HepG2 (cell line): ENCODE measurements at regions not wholly inside any gene's neighbourhood (a gene's known extent, or its start where the extent isn't known, plus 50 kb on each side); places are given as distances from the start of the nearest gene placed in this dataset.

Source experiments
- ATAC-seq: fragments of 200-7000 bp; cut with Tn5 transposase; 3 replicates; pipeline ENCODE4 v1.9.1; 2020; ENCODE audit warnings: mild to moderate bottlenecking, moderate library complexity
- BruUV-seq: library from RNA; stranded (reverse); fragments of 400-500 nt; replicated peaks from 2 replicates; lab custom pipeline; 2021; lab: Mats Ljungman, UMichigan
- CTCF ChIA-PET: fragments of 300-600 bp; formaldehyde crosslinking; extraction: SDS; loops from one replicate; lab custom pipeline; 2021; ENCODE audit warnings: low total read pairs, inconsistent platforms, low intra/inter-chr PET ratio; lab: Yijun Ruan, JAX
- POLR2A ChIA-PET: fragments of 350-600 bp; sonication (Branson Sonifier 250); formaldehyde crosslinking; loops from one replicate; lab custom pipeline; 2020; ENCODE audit warnings: antibody characterized with exemption, inconsistent platforms; lab: Yijun Ruan, JAX
- DNase-seq: peaks from one replicate; pipeline ENCODE4 v3.0.0-alpha.2; 2015; ENCODE audit warnings: low spot score
- FAIRE-seq: peaks from 3 replicates; lab custom pipeline; 2011; peaks lifted over from hg19 to GRCh38; lab: Jason Lieb, UNC
- H2AFZ ChIP-seq: one replicate; pipeline ENCODE4 v1.6.1; 2011; ENCODE audit warnings: low read length, inconsistent platforms
- H3K27ac ChIP-seq: fragments of 300-600 bp; 3 replicates; pipeline ENCODE4 v1.8.0; 2011; ENCODE audit warnings: mixed run types, mild to moderate bottlenecking, mixed read lengths, low read length, inconsistent platforms; ENCODE audit not compliant: insufficient read depth; ENCODE audit errors: extremely low read length
- H3K27me3 ChIP-seq, 2 experiments: fragments of 200-600 bp in 1 of 2; 2 replicates in 1 of 2; 3 replicates in 1 of 2; pipeline versions ENCODE4 v1.6.0 to v1.8.0; 2011; ENCODE audit warnings: low read length in 2 of 2, mild to moderate bottlenecking in 2 of 2, moderate library complexity in 2 of 2, inconsistent platforms in 1 of 2; ENCODE audit not compliant: insufficient read depth in 2 of 2, control insufficient read depth in 1 of 2
- H3K36me3 ChIP-seq, 2 experiments: fragments of 200-600 bp in 1 of 2; replicated peaks in 1 of 2; 2 replicates in 1 of 2; 3 replicates in 1 of 2; pipeline versions ENCODE4 v1.5.1 to v1.8.0; 2011; ENCODE audit warnings: low read length in 2 of 2, inconsistent platforms in 1 of 2; ENCODE audit not compliant: insufficient read depth in 2 of 2, control insufficient read depth in 1 of 2
- H3K4me1 ChIP-seq: 2 replicates; pipeline ENCODE4 v1.5.1; 2012; ENCODE audit warnings: low read length, inconsistent platforms; ENCODE audit not compliant: insufficient read depth
- H3K4me2 ChIP-seq: 2 replicates; pipeline ENCODE4 v1.6.0; 2011; ENCODE audit warnings: low read depth, low read length, inconsistent platforms
- H3K4me3 ChIP-seq, 3 experiments: fragments of 200-600 bp in 1 of 3; sonication (generic), shearing (Covaris generic) in 1 of 3; replicated peaks in 1 of 3; 2 replicates each; pipeline ENCODE4 v1.5.1; 2011 to 2016; ENCODE audit warnings: low read length in 3 of 3, inconsistent platforms in 2 of 3, low read depth in 2 of 3, mild to moderate bottlenecking in 2 of 3, control low read depth in 1 of 3, mixed read lengths in 1 of 3; ENCODE audit not compliant: insufficient read depth in 1 of 3
- H3K79me2 ChIP-seq: one replicate; pipeline ENCODE4 v1.6.1; 2011; ENCODE audit warnings: low read length, inconsistent platforms; ENCODE audit not compliant: insufficient read depth
- H3K9ac ChIP-seq: 2 replicates; pipeline ENCODE4 v1.6.0; 2011; ENCODE audit warnings: mild to moderate bottlenecking, low read depth, low read length, inconsistent platforms; ENCODE audit not compliant: insufficient read depth
- H3K9me3 ChIP-seq: 2 replicates; pipeline ENCODE4 v1.5.1; 2012; ENCODE audit warnings: mild to moderate bottlenecking, low read length
- H4K20me1 ChIP-seq: 2 replicates; pipeline ENCODE4 v1.6.0; 2011; ENCODE audit warnings: inconsistent platforms, mild to moderate bottlenecking, low read length, moderate library complexity; ENCODE audit not compliant: insufficient read depth
- CC2D1A ChIP-seq: sonication (generic); formaldehyde crosslinking; IDR thresholded peaks from 2 replicates; pipeline ENCODE4 v1.8.1; 2023; ENCODE audit warnings: mild to moderate bottlenecking, missing genetic modification reagents
- FOXA1 ChIP-seq, 2 experiments: fragments of 450-650 bp in 1 of 2; sonication (generic) in 1 of 2; formaldehyde crosslinking in 1 of 2; IDR thresholded peaks; 2 replicates each; pipeline versions ENCODE4 v1.4.0 to v1.6.1; 2016 to 2020; ENCODE audit warnings: missing genetic modification reagents in 1 of 2
- HOXA5 ChIP-seq: sonication (generic); formaldehyde crosslinking; IDR thresholded peaks from 2 replicates; pipeline ENCODE4 v1.4.0; 2020; ENCODE audit warnings: missing genetic modification reagents
- JARID2 ChIP-seq: sonication (generic); formaldehyde crosslinking; IDR thresholded peaks from 2 replicates; pipeline ENCODE4 v1.8.1; 2023; ENCODE audit warnings: missing genetic modification reagents, inconsistent platforms; ENCODE audit not compliant: insufficient replicate concordance
- NCOR1 ChIP-seq: fragments of 200-600 bp; sonication (generic); IDR thresholded peaks from 2 replicates; pipeline ENCODE4 v1.7.0; 2017; ENCODE audit warnings: antibody characterized with exemption, low read length, borderline replicate concordance
- NONO ChIP-seq, 2 experiments: fragments of 450-650 bp in 1 of 2; sonication (generic) in 1 of 2; formaldehyde crosslinking in 1 of 2; IDR thresholded peaks in 1 of 2; conservative IDR thresholded peaks in 1 of 2; 2 replicates each; pipeline versions ENCODE4 v1.6.1 to v1.8.0; 2017 to 2022; ENCODE audit warnings: mild to moderate bottlenecking in 1 of 2, missing genetic modification reagents in 1 of 2, moderate library complexity in 1 of 2
- RNF2 ChIP-seq: fragments of 450-650 bp; conservative IDR thresholded peaks from 2 replicates; pipeline ENCODE4 v1.6.1; 2016; ENCODE audit warnings: low read depth
- SALL1 ChIP-seq: sonication (generic); formaldehyde crosslinking; IDR thresholded peaks from 2 replicates; pipeline ENCODE4 v1.8.0; 2022; ENCODE audit warnings: mild to moderate bottlenecking, missing genetic modification reagents
- ZNF138 ChIP-seq: sonication (generic); formaldehyde crosslinking; IDR thresholded peaks from 2 replicates; pipeline ENCODE4 v1.5.0; 2020; ENCODE audit warnings: mild to moderate bottlenecking, low read depth, missing genetic modification reagents
- ZNF577 ChIP-seq: sonication (generic); formaldehyde crosslinking; IDR thresholded peaks from 2 replicates; pipeline ENCODE4 v1.4.0; 2020; ENCODE audit warnings: mild to moderate bottlenecking, low read depth, missing genetic modification reagents, borderline replicate concordance
- ZNF792 ChIP-seq: IDR thresholded peaks from 2 replicates; pipeline ENCODE4 v1.6.1; 2016
- WGBS: methylation state at CpG from one replicate; pipeline ENCODE4 v1.1.6; 2017; ENCODE audit warnings: low lambda C conversion rate; 5-methylcytosine and 5-hydroxymethylcytosine counted together
- in situ Hi-C: cut with HindIII; loops from 2 replicates; pipeline ENCODE4 v1.10.0; 2017; ENCODE audit warnings: low pct_unique_long_range_greater_than_20kb; ENCODE audit not compliant: extremely low pct_ligation_motif_present
- intact Hi-C: fragments of 100-400 bp; cut with micrococcal nuclease; formaldehyde crosslinking; loops from one replicate; pipeline ENCODE4 v1.10.0; 2022; ENCODE audit not compliant: unreplicated experiment
- TF ChIP-seq, protein P1 (sequence below): IDR thresholded peaks from 2 replicates; pipeline ENCODE4 v1.6.1; 2016; ENCODE audit warnings: mild to moderate bottlenecking, missing biosample characterization, missing genetic modification reagents
- TF ChIP-seq, protein P2 (sequence below), 2 experiments: sonication (generic) in 1 of 2; formaldehyde crosslinking in 1 of 2; IDR thresholded peaks; 2 replicates each; pipeline versions ENCODE4 v1.6.1 to v1.9.0; 2014 to 2022; ENCODE audit warnings: antibody characterized with exemption in 1 of 2, borderline replicate concordance in 1 of 2, inconsistent platforms in 1 of 2, low read depth in 1 of 2, missing genetic modification reagents in 1 of 2
- TF ChIP-seq, protein P3 (sequence below): sonication (generic); formaldehyde crosslinking; IDR thresholded peaks from 2 replicates; pipeline ENCODE4 v1.4.0; 2020; ENCODE audit warnings: missing genetic modification reagents, borderline replicate concordance

DNA sequence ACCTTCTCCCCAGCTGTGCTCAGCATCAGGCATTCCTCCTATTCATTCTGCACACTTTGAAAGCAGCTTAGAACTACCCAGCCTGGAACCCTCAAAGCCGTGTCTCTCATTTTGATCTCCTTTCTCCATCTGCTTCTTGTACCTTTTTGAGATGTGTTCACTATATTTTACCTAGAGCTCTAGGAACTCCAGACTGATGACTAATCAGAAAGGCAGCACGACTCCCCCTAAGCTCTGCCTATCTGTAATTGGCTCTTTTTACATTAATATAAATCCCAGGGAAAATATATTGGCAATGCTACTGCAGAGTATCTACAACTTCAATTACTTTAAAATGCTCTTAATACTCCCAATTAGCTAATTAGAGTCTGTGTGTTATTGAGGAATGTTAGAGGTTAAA is 671.5 kb downstream of the CBLN4 start:
- no peaks in the 10 kb centered on the region for H3K79me2 ChIP-seq
- BruUV-seq = no TSS peak
- no peak for TF ChIP-seq ZNF792 (CRISPR knock-in tag)
- TF ChIP-seq JARID2 (CRISPR knock-in tag) = no peak
- TF ChIP-seq, protein P1, sequence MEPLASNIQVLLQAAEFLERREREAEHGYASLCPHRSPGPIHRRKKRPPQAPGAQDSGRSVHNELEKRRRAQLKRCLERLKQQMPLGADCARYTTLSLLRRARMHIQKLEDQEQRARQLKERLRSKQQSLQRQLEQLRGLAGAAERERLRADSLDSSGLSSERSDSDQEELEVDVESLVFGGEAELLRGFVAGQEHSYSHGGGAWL (CRISPR knock-in tag) = no peak
- TF ChIP-seq NONO (IDR thresholded peaks at IDR 0.05) = no peak
- no peak for TF ChIP-seq NONO (CRISPR knock-in tag; conservative IDR thresholded peaks at IDR 0.05)
- TF ChIP-seq FOXA1 (IDR thresholded peaks at IDR 0.05) = no peak
- TF ChIP-seq FOXA1 (CRISPR knock-in tag; IDR thresholded peaks at IDR 0.05) = no peak
- TF ChIP-seq ZNF138 (CRISPR knock-in tag) = no peak
- TF ChIP-seq HOXA5 (CRISPR knock-in tag) = no peak
- TF ChIP-seq, protein P2, sequence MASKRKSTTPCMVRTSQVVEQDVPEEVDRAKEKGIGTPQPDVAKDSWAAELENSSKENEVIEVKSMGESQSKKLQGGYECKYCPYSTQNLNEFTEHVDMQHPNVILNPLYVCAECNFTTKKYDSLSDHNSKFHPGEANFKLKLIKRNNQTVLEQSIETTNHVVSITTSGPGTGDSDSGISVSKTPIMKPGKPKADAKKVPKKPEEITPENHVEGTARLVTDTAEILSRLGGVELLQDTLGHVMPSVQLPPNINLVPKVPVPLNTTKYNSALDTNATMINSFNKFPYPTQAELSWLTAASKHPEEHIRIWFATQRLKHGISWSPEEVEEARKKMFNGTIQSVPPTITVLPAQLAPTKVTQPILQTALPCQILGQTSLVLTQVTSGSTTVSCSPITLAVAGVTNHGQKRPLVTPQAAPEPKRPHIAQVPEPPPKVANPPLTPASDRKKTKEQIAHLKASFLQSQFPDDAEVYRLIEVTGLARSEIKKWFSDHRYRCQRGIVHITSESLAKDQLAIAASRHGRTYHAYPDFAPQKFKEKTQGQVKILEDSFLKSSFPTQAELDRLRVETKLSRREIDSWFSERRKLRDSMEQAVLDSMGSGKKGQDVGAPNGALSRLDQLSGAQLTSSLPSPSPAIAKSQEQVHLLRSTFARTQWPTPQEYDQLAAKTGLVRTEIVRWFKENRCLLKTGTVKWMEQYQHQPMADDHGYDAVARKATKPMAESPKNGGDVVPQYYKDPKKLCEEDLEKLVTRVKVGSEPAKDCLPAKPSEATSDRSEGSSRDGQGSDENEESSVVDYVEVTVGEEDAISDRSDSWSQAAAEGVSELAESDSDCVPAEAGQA (IDR thresholded peaks at IDR 0.05; ENCODE audit: low read depth) = no peak
- TF ChIP-seq, protein P2 (CRISPR knock-in tag; IDR thresholded peaks at IDR 0.05; ENCODE audit: borderline replicate concordance) = no peak
- TF ChIP-seq NCOR1 = no peak
- no peak for TF ChIP-seq ZNF577 (CRISPR knock-in tag)
- no peak for TF ChIP-seq RNF2
- TF ChIP-seq CC2D1A (CRISPR knock-in tag) = no peak
- TF ChIP-seq, protein P3, sequence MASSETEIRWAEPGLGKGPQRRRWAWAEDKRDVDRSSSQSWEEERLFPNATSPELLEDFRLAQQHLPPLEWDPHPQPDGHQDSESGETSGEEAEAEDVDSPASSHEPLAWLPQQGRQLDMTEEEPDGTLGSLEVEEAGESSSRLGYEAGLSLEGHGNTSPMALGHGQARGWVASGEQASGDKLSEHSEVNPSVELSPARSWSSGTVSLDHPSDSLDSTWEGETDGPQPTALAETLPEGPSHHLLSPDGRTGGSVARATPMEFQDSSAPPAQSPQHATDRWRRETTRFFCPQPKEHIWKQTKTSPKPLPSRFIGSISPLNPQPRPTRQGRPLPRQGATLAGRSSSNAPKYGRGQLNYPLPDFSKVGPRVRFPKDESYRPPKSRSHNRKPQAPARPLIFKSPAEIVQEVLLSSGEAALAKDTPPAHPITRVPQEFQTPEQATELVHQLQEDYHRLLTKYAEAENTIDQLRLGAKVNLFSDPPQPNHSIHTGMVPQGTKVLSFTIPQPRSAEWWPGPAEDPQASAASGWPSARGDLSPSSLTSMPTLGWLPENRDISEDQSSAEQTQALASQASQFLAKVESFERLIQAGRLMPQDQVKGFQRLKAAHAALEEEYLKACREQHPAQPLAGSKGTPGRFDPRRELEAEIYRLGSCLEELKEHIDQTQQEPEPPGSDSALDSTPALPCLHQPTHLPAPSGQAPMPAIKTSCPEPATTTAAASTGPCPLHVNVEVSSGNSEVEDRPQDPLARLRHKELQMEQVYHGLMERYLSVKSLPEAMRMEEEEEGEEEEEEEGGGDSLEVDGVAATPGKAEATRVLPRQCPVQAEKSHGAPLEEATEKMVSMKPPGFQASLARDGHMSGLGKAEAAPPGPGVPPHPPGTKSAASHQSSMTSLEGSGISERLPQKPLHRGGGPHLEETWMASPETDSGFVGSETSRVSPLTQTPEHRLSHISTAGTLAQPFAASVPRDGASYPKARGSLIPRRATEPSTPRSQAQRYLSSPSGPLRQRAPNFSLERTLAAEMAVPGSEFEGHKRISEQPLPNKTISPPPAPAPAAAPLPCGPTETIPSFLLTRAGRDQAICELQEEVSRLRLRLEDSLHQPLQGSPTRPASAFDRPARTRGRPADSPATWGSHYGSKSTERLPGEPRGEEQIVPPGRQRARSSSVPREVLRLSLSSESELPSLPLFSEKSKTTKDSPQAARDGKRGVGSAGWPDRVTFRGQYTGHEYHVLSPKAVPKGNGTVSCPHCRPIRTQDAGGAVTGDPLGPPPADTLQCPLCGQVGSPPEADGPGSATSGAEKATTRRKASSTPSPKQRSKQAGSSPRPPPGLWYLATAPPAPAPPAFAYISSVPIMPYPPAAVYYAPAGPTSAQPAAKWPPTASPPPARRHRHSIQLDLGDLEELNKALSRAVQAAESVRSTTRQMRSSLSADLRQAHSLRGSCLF (CRISPR knock-in tag) = no peak
- TF ChIP-seq SALL1 (CRISPR knock-in tag) = no peak

More for the DNA sequence above, 671.5 kb downstream of the CBLN4 start:
- no peaks in the 10 kb centered on the region for H3K36me3 ChIP-seq
- WGBS = 10% methylated on average over 2 of the region's 2 CpGs
- H3K4me1 ChIP-seq = no peaks in the 10 kb centered on the region
- DNase-seq (no peak), FAIRE-seq (no peak), ATAC-seq (no peak)
- intact Hi-C loops (no loop called here), in situ Hi-C loops (no loop called here)
- no peaks in the 10 kb centered on the region for H4K20me1 ChIP-seq
- H3K4me3 ChIP-seq = no peak overlapping the region
- no peaks in the 10 kb centered on the region for H3K27me3 ChIP-seq
- ChIA-PET CTCF (no interaction called here), POLR2A (no interaction called here)
- no peak overlapping the region for H3K27ac ChIP-seq
- peaks cover 93% of the 10 kb centered on the region for H3K9me3 ChIP-seq
- no peak overlapping the region for H3K9ac ChIP-seq
- H2AFZ ChIP-seq = no peak overlapping the region
- H3K4me2 ChIP-seq = no peak overlapping the region
